CD14-positive monocyte (primary cell): ENCODE measurements at regions not wholly inside any gene's neighbourhood (a gene's known extent, or its start where the extent isn't known, plus 50 kb on each side); places are given as distances from the start of the nearest gene placed in this dataset.
"Not testable (repeated sequence)": the region's sequence is repeated elsewhere in the genome, so short reads cannot be mapped to it uniquely, and the experiment has no call there.

Experiments used
- DNase-seq, 3 donors: peaks; one replicate each; pipeline ENCODE4 v3.0.0-alpha.2; 2011 to 2022
- H2AFZ ChIP-seq: 2 replicates; pipeline ENCODE4 v1.6.0; 2012; ENCODE audit warnings: mild to moderate bottlenecking, low read depth, low read length, inconsistent platforms; ENCODE audit not compliant: insufficient read depth, poor library complexity, severe bottlenecking
- H3K27ac ChIP-seq, 2 donors: 1 replicate in 1 of 2; 2 replicates in 1 of 2; pipeline ENCODE4 v1.5.1; 2012 to 2013; ENCODE audit warnings: low read length in 2 of 2, control low read depth in 1 of 2, inconsistent platforms in 1 of 2, low read depth in 1 of 2, mild to moderate bottlenecking in 1 of 2
- H3K27me3 ChIP-seq, 2 donors: one replicate each; pipeline versions ENCODE4 v1.6.0 to v1.6.1; 2011 to 2013; ENCODE audit warnings: low read length in 2 of 2; ENCODE audit not compliant: control insufficient read depth in 2 of 2, insufficient read depth in 2 of 2
- H3K36me3 ChIP-seq, 2 donors: replicated peaks in 1 of 2; 1 replicate in 1 of 2; 2 replicates in 1 of 2; pipeline versions ENCODE4 v1.5.1 to v1.6.1; 2012 to 2013; ENCODE audit warnings: low read length in 2 of 2, control low read depth in 1 of 2, inconsistent platforms in 1 of 2, mild to moderate bottlenecking in 1 of 2; ENCODE audit not compliant: insufficient read depth in 2 of 2, control insufficient read depth in 1 of 2
- H3K4me1 ChIP-seq, 2 donors: 1 replicate in 1 of 2; 2 replicates in 1 of 2; pipeline versions ENCODE4 v1.5.1 to v1.6.1; 2012 to 2013; ENCODE audit warnings: low read length in 2 of 2, control low read depth in 1 of 2, inconsistent platforms in 1 of 2, mild to moderate bottlenecking in 1 of 2, moderate library complexity in 1 of 2; ENCODE audit not compliant: insufficient read depth in 2 of 2, control insufficient read depth in 1 of 2
- H3K4me2 ChIP-seq: replicated peaks from 2 replicates; pipeline ENCODE3; 2012; ENCODE audit warnings: low read length, moderate library complexity, mild to moderate bottlenecking; ENCODE audit not compliant: poor library complexity, severe bottlenecking; ENCODE audit errors: extremely low read depth
- H3K4me3 ChIP-seq, 3 experiments: fragments of 200-600 bp in 1 of 3; sonication (generic) in 1 of 3; replicated peaks in 1 of 3; 1 replicate in 2 of 3; 2 replicates in 1 of 3; pipeline ENCODE4 v1.5.1; 2011 to 2013; ENCODE audit warnings: low read length in 3 of 3, mild to moderate bottlenecking in 3 of 3, control low read depth in 2 of 3, low read depth in 2 of 3, inconsistent platforms in 1 of 3, moderate library complexity in 1 of 3
- H3K79me2 ChIP-seq: 2 replicates; pipeline ENCODE4 v1.6.0; 2012; ENCODE audit warnings: mild to moderate bottlenecking, control low read depth, inconsistent platforms, low read length, moderate library complexity; ENCODE audit not compliant: insufficient read depth
- H3K9ac ChIP-seq: 2 replicates; pipeline ENCODE4 v1.6.0; 2017; ENCODE audit warnings: low read length, mild to moderate bottlenecking; ENCODE audit not compliant: insufficient read depth, poor library complexity, severe bottlenecking
- H3K9me3 ChIP-seq, 2 donors: replicated peaks in 1 of 2; 1 replicate in 1 of 2; 2 replicates in 1 of 2; pipeline versions ENCODE4 v1.5.1 to v1.6.1; 2012 to 2013; ENCODE audit warnings: low read length in 2 of 2, control low read depth in 1 of 2; ENCODE audit not compliant: control insufficient read depth in 1 of 2, insufficient read depth in 1 of 2
- H4K20me1 ChIP-seq: 2 replicates; pipeline ENCODE4 v1.6.0; 2012; ENCODE audit warnings: mild to moderate bottlenecking, low read length, control low read depth, moderate library complexity; ENCODE audit not compliant: insufficient read depth
- H3K27ac Mint-ChIP-seq, 7 donors: one replicate each; pipeline ENCODE4 v1.8.0; 2020; ENCODE audit warnings: mild to moderate bottlenecking in 7 of 7, mixed read lengths in 7 of 7, moderate library complexity in 6 of 7, inconsistent platforms in 2 of 7
- H3K27me3 Mint-ChIP-seq, 3 donors: one replicate each; pipeline ENCODE4 v1.8.0; 2021 to 2022; ENCODE audit warnings: low read depth in 3 of 3, mild to moderate bottlenecking in 3 of 3, mixed read lengths in 3 of 3, moderate library complexity in 3 of 3, inconsistent platforms in 1 of 3
- H3K36me3 Mint-ChIP-seq, 2 donors: one replicate each; pipeline ENCODE4 v1.8.0; 2020; ENCODE audit warnings: mixed read lengths in 2 of 2, inconsistent platforms in 1 of 2, mild to moderate bottlenecking in 1 of 2
- H3K4me1 Mint-ChIP-seq: one replicate; pipeline ENCODE4 v1.8.0; 2020; ENCODE audit warnings: mild to moderate bottlenecking, mixed read lengths
- H3K4me3 Mint-ChIP-seq, 2 donors: one replicate each; pipeline ENCODE4 v1.8.0; 2020; ENCODE audit warnings: mild to moderate bottlenecking in 2 of 2, mixed read lengths in 2 of 2, moderate library complexity in 1 of 2
- H3K9me3 Mint-ChIP-seq, 7 donors: one replicate each; pipeline ENCODE4 v1.8.0; 2020 to 2022; ENCODE audit warnings: mixed read lengths in 7 of 7, mild to moderate bottlenecking in 6 of 7, moderate library complexity in 6 of 7, inconsistent platforms in 2 of 7
- WGBS: methylation state at CpG from one replicate; pipeline ENCODE4 v1.1.5; 2013; ENCODE audit warnings: missing lambda C conversion rate; ENCODE audit not compliant: insufficient coverage; 5-methylcytosine and 5-hydroxymethylcytosine counted together
- intact Hi-C, 2 donors: fragments of 100-400 bp; cut with micrococcal nuclease; formaldehyde crosslinking; loops; one replicate each; pipeline versions ENCODE4 v1.15.0 to v1.15.1; 2023
- TF ChIP-seq, protein P1 (sequence below): fragments of 200-600 bp; IDR thresholded peaks from one replicate; pipeline ENCODE4 v1.8.0; 2022; ENCODE audit warnings: antibody characterized with exemption, mild to moderate bottlenecking

DNA sequence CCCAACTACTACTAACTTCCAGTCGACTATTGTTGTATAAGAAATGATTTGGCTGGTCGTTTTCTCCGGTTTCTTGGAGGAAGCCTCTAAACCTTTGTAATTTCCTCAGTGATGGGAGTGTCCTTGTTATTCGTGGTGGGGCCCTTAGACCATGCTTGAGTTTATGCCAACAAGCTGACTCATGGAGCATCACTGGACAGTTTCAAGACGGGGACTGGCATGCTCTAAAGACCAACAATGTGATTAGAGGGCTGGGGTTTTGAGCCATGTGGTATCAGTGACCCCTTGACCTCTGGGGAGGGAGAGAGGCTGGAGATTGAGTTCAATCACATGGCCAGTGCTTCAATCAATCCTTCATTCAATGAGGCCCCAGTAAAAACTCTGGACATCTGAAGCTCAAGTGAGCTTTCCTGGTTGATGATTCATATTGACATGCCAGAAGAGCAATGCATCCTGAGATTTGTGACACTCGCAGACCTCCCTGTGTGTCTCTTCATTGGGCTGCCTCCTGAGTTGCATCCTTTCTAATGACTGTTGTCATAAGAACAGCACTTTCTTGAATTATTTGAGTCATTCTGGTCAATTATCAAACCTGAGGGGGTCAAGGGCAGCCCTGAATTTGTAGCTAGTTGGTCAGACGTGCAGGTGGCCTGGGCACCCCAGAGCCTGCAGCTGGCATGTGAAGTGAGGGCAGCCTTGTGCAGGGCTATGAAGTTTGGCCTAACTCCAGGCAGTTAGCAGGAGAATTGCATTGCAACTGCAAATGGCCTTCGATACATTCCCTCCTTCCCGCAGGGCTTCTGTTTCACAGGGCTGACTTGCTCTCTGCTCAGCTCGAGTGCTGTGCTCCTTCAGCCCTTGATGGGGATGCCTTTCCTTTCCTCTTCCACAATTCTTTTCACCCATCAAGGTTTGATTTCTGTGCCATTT, 246.5 kb downstream of the FGF9 start:
- peaks cover 0 to 22% (median 11%) of the 10 kb centered on the region in 7 donors for H3K9me3 Mint-ChIP-seq
- no peak overlapping the region for H3K27ac Mint-ChIP-seq
- no peaks in the 10 kb centered on the region for H3K36me3 ChIP-seq
- peaks cover 7 to 13% of the 10 kb centered on the region in 2 donors for H3K9me3 ChIP-seq
- no peaks in the 10 kb centered on the region for H4K20me1 ChIP-seq
- H3K9ac ChIP-seq: no peak overlapping the region
- no peaks in the 10 kb centered on the region for H3K4me1 ChIP-seq
- no peaks in the 10 kb centered on the region for H3K27me3 ChIP-seq
- DNase-seq: no peak
- H3K4me1 Mint-ChIP-seq: no peaks in the 10 kb centered on the region
- H3K36me3 Mint-ChIP-seq: no peaks in the 10 kb centered on the region
- H3K4me2 ChIP-seq: no peak overlapping the region
- intact Hi-C loops: no loop called here
- no peak overlapping the region for H2AFZ ChIP-seq
- H3K4me3 ChIP-seq: no peak overlapping the region
- no peak overlapping the region for H3K4me3 Mint-ChIP-seq
- H3K27ac ChIP-seq: no peak overlapping the region
- no peaks in the 10 kb centered on the region for H3K79me2 ChIP-seq
- TF ChIP-seq, protein P1, sequence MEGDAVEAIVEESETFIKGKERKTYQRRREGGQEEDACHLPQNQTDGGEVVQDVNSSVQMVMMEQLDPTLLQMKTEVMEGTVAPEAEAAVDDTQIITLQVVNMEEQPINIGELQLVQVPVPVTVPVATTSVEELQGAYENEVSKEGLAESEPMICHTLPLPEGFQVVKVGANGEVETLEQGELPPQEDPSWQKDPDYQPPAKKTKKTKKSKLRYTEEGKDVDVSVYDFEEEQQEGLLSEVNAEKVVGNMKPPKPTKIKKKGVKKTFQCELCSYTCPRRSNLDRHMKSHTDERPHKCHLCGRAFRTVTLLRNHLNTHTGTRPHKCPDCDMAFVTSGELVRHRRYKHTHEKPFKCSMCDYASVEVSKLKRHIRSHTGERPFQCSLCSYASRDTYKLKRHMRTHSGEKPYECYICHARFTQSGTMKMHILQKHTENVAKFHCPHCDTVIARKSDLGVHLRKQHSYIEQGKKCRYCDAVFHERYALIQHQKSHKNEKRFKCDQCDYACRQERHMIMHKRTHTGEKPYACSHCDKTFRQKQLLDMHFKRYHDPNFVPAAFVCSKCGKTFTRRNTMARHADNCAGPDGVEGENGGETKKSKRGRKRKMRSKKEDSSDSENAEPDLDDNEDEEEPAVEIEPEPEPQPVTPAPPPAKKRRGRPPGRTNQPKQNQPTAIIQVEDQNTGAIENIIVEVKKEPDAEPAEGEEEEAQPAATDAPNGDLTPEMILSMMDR: no peak
- peaks cover 0 to 2% (median 1%) of the 10 kb centered on the region in 3 donors for H3K27me3 Mint-ChIP-seq
- WGBS: 86% methylated on average over 7 of the region's 10 CpGs

DNA sequence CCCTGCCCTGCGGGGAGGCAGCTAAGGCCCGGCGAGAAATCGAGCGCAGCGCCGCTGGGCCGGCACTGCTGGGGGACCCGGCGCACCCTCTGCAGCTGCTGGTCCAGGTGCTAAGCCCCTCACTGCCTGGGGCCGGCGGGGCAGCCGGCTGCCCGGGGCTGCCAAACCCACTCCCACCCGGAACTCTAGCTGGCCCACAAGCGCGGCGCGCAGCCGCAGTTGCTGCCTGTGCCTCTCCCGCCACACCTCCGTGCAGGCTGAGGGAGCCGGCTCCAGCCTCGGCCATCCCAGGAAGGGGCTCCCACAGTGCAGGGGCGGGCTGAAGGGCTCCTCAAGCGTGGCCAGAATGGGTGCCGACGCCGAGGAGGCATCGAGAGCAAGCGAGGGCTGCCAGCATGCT, 249.9 kb downstream of the FGF9 start:
- H3K4me3 ChIP-seq, H4K20me1 ChIP-seq, H3K27ac ChIP-seq, H3K4me3 Mint-ChIP-seq, H3K4me2 ChIP-seq, H3K36me3 ChIP-seq, H3K36me3 Mint-ChIP-seq, H2AFZ ChIP-seq, DNase-seq, intact Hi-C loops, H3K79me2 ChIP-seq, H3K4me1 Mint-ChIP-seq, H3K27me3 ChIP-seq, H3K27ac Mint-ChIP-seq, H3K9ac ChIP-seq, H3K27me3 Mint-ChIP-seq, H3K4me1 ChIP-seq: not testable (repeated sequence)
- H3K9me3 Mint-ChIP-seq: peaks cover 0 to 22% (median 19%) of the 10 kb centered on the region in 7 donors
- WGBS: 90% methylated on average over 31 of the region's 31 CpGs
- H3K9me3 ChIP-seq: peaks cover 10 to 13% of the 10 kb centered on the region in 2 donors
